GM23248 (cell line): ENCODE measurements at regions not wholly inside any gene's neighbourhood (a gene's known extent, or its start where the extent isn't known, plus 50 kb on each side); places are given as distances from the start of the nearest gene placed in this dataset.
A peak's percentile ranks its signal among the peaks of the same experiment; 100 is the strongest.

Experiments used
- DNase-seq: peaks from one replicate; pipeline ENCODE4 v3.0.0-alpha.2; 2015
- H2AFZ ChIP-seq: fragments of 200-600 bp; sonication (generic); 2 replicates; pipeline ENCODE4 v1.6.1; 2016; ENCODE audit warnings: antibody characterized with exemption
- H3F3A ChIP-seq: fragments of 200-600 bp; sonication (generic); 2 replicates; pipeline ENCODE4 v1.6.1; 2016; ENCODE audit warnings: mild to moderate bottlenecking, antibody characterized with exemption, mixed run types; ENCODE audit not compliant: insufficient read depth
- H3K27ac ChIP-seq: fragments of 200-600 bp; sonication (generic); 2 replicates; pipeline ENCODE4 v1.5.1; 2016; ENCODE audit warnings: mild to moderate bottlenecking
- H3K27me3 ChIP-seq: fragments of 200-600 bp; sonication (generic); replicated peaks from 2 replicates; pipeline ENCODE4 v1.6.1; 2016; ENCODE audit warnings: mild to moderate bottlenecking; ENCODE audit not compliant: insufficient read depth
- H3K36me3 ChIP-seq: fragments of 200-600 bp; sonication (generic); 2 replicates; pipeline ENCODE4 v1.6.1; 2016; ENCODE audit warnings: low read depth, mild to moderate bottlenecking
- H3K4me1 ChIP-seq: fragments of 200-600 bp; sonication (generic); 2 replicates; pipeline ENCODE4 v1.6.1; 2016; ENCODE audit warnings: mild to moderate bottlenecking; ENCODE audit not compliant: insufficient read depth
- H3K4me2 ChIP-seq: fragments of 200-600 bp; sonication (generic); one replicate; pipeline ENCODE4 v1.6.1; 2016; ENCODE audit warnings: mild to moderate bottlenecking; ENCODE audit not compliant: unreplicated experiment
- H3K4me3 ChIP-seq: fragments of 200-600 bp; sonication (generic); 2 replicates; pipeline ENCODE4 v1.5.1; 2016; ENCODE audit warnings: mild to moderate bottlenecking
- H3K79me2 ChIP-seq: fragments of 200-600 bp; sonication (generic); 2 replicates; pipeline ENCODE4 v1.6.1; 2016; ENCODE audit warnings: mild to moderate bottlenecking; ENCODE audit not compliant: insufficient read depth
- H3K9ac ChIP-seq: fragments of 200-600 bp; sonication (generic); 2 replicates; pipeline ENCODE4 v1.6.1; 2016; ENCODE audit warnings: mild to moderate bottlenecking
- H3K9me2 ChIP-seq: fragments of 200-600 bp; sonication (generic); 2 replicates; pipeline ENCODE4 v1.6.1; 2016; ENCODE audit warnings: mixed run types, mild to moderate bottlenecking, moderate library complexity; ENCODE audit not compliant: insufficient read depth
- H3K9me3 ChIP-seq: fragments of 200-600 bp; sonication (generic); one replicate; pipeline ENCODE4 v1.6.1; 2017; ENCODE audit warnings: low read depth
- H4K20me1 ChIP-seq: fragments of 200-600 bp; sonication (generic); 2 replicates; pipeline ENCODE4 v1.6.0; 2016; ENCODE audit not compliant: insufficient read depth
- EZH2 ChIP-seq: fragments of 200-600 bp; sonication (generic); IDR thresholded peaks from 2 replicates; pipeline ENCODE4 v1.6.1; 2018; ENCODE audit warnings: antibody characterized with exemption, mild to moderate bottlenecking; ENCODE audit not compliant: insufficient read depth, poor library complexity, severe bottlenecking
- EZH2phosphoT487 ChIP-seq: fragments of 200-600 bp; sonication (generic); IDR thresholded peaks from 2 replicates; pipeline ENCODE4 v1.6.1; 2018; ENCODE audit warnings: antibody characterized with exemption, moderate library complexity, mild to moderate bottlenecking, low read depth; ENCODE audit not compliant: insufficient read depth
- WGBS, 2 experiments: methylation state at CpG; one replicate each; pipeline ENCODE4 v1.1.6; 2015 to 2017; ENCODE audit warnings: low lambda C conversion rate in 2 of 2, low coverage in 1 of 2; ENCODE audit errors: missing lambda C conversion rate in 2 of 2; 5-methylcytosine and 5-hydroxymethylcytosine counted together
- in situ Hi-C: fragments of 300-500 bp; cut with MboI; formaldehyde crosslinking; loops from 2 replicates; pipeline ENCODE4 v1.15.0; 2020

GRCh38 chr11:122494221-122494620 is 161.3 kb upstream of the UBASH3B start:
- H3K36me3 ChIP-seq: no peaks in the 10 kb centered on the region
- no peaks in the 10 kb centered on the region for H3K27me3 ChIP-seq
- H3K9ac ChIP-seq: no peak overlapping the region
- H3K27ac ChIP-seq: no peak overlapping the region
- peaks cover 12% of the 10 kb centered on the region; the same call in 1 of the 2 replicates for H3F3A ChIP-seq
- H3K4me2 ChIP-seq: no peak overlapping the region
- in situ Hi-C loops: no loop called here
- no peaks in the 10 kb centered on the region for H3K9me3 ChIP-seq
- no peaks in the 10 kb centered on the region for H3K9me2 ChIP-seq
- TF ChIP-seq EZH2phosphoT487: no peak
- TF ChIP-seq EZH2: no peak
- H3K4me1 ChIP-seq: peaks cover 16% of the 10 kb centered on the region
- H3K4me3 ChIP-seq: no peak overlapping the region
- no peaks in the 10 kb centered on the region for H4K20me1 ChIP-seq
- no peak overlapping the region for H2AFZ ChIP-seq
- peak; percentile 58 for DNase-seq
- whole genome bisulfite sequencing, 2 experiments: 12% methylated on average over 2 of the region's 2 CpGs
- no peaks in the 10 kb centered on the region for H3K79me2 ChIP-seq

GRCh38 chr11:122491509-122491908 is 164.0 kb upstream of the UBASH3B start:
- Histone ChIP-seq H3K36me3 (no peaks in the 10 kb centered on the region), H2AFZ (peak overlapping the region; percentile 20; the same call in 1 of the 2 replicates), H3F3A (peaks cover 12% of the 10 kb centered on the region; the same call in 1 of the 2 replicates), H3K4me1 (peaks cover 16% of the 10 kb centered on the region), H3K9me2 (no peaks in the 10 kb centered on the region), H3K4me2 (peak overlapping the region; percentile 33), H3K4me3 (no peak overlapping the region), H3K27ac (no peak overlapping the region), H3K9me3 (no peaks in the 10 kb centered on the region), H3K79me2 (no peaks in the 10 kb centered on the region), H3K27me3 (no peaks in the 10 kb centered on the region), H3K9ac (no peak overlapping the region), H4K20me1 (no peaks in the 10 kb centered on the region)
- TF ChIP-seq EZH2 (no peak), EZH2phosphoT487 (no peak)
- DNase-seq: peak; percentile 67
- in situ Hi-C loops: no loop called here
- 4 to 10% methylated on average over 3 of the region's 3 CpGs for WGBS, 2 experiments

- no peaks in the 10 kb centered on the region for H3K9me2 ChIP-seq
- no peak overlapping the region for H3K27ac ChIP-seq
- H3K4me1 ChIP-seq: peaks cover 14% of the 10 kb centered on the region
- no peaks in the 10 kb centered on the region; the same call in 1 of the 2 replicates for H3K36me3 ChIP-seq
- H2AFZ ChIP-seq: no peak overlapping the region
- H4K20me1 ChIP-seq: no peaks in the 10 kb centered on the region
- H3K9ac ChIP-seq: no peak overlapping the region
- no peak overlapping the region for H3K4me2 ChIP-seq
- no peak overlapping the region for H3K4me3 ChIP-seq
- in situ Hi-C loops: no loop called here
- H3K9me3 ChIP-seq: peaks cover 3% of the 10 kb centered on the region
- TF ChIP-seq EZH2: no peak
- TF ChIP-seq EZH2phosphoT487: no peak
- DNase-seq: no peak
- H3K79me2 ChIP-seq: no peaks in the 10 kb centered on the region
- 93 to 96% methylated on average over 8 of the region's 8 CpGs for WGBS, 2 experiments
- H3K27me3 ChIP-seq: no peaks in the 10 kb centered on the region
- H3F3A ChIP-seq: peaks cover 12% of the 10 kb centered on the region; the same call in 1 of the 2 replicates
Measured at GRCh38 chr11:122488892-122489706, 166.4 kb upstream of the UBASH3B start.

DNA sequence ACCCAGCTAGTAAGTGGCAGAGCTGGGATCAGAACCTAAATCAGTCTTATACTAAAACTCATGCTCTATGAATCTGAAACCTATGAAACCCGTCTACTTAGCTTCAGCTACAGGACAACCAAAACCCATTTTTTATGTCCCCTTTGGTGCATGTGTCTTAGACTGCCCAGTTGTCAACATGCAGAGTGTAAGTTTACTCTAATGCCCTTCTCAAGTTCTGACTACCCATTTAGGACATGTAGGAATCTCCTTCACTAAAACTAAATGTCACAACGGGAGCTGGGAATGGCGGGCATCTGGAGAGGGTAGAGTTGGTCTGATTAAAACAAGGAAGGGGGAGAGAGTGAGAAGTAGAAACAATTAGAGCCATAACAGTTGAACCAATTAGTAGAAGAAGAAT is 167.9 kb upstream of the UBASH3B start:
- H4K20me1 ChIP-seq: no peaks in the 10 kb centered on the region
- peaks cover 12% of the 10 kb centered on the region for H3K9me3 ChIP-seq
- no peaks in the 10 kb centered on the region for H3K27me3 ChIP-seq
- H3K36me3 ChIP-seq: no peaks in the 10 kb centered on the region; the same call in 1 of the 2 replicates
- no peak overlapping the region for H3K4me2 ChIP-seq
- peaks cover 12% of the 10 kb centered on the region; the same call in 1 of the 2 replicates for H3F3A ChIP-seq
- H3K79me2 ChIP-seq: no peaks in the 10 kb centered on the region
- in situ Hi-C loops: no loop called here
- TF ChIP-seq EZH2: no peak
- no peak for TF ChIP-seq EZH2phosphoT487
- H3K4me3 ChIP-seq: no peak overlapping the region
- no peak for DNase-seq
- H3K27ac ChIP-seq: no peak overlapping the region
- H3K9ac ChIP-seq: no peak overlapping the region
- no peak overlapping the region for H2AFZ ChIP-seq
- WGBS, 2 experiments: 90 to 94% methylated on average over 3 of the region's 3 CpGs
- peaks cover 6% of the 10 kb centered on the region; the same call in 1 of the 2 replicates for H3K4me1 ChIP-seq
- H3K9me2 ChIP-seq: no peaks in the 10 kb centered on the region
